Left ventricle myocardium inferior (tissue), 1 donor: ENCODE measurements at regions not wholly inside any gene's neighbourhood (a gene's known extent, or its start where the extent isn't known, plus 50 kb on each side); places are given as distances from the start of the nearest gene placed in this dataset.
A peak's percentile ranks its signal among the peaks of the same experiment; 100 is the strongest.

Experiments
- DNase-seq: peaks from one replicate; pipeline ENCODE4 v3.0.0-alpha.2; 2020
- H3K27ac ChIP-seq: fragments of 200-600 bp; replicated peaks from 2 replicates; pipeline ENCODE4 v1.8.0; 2021
- H3K27me3 ChIP-seq: fragments of 200-600 bp; 2 replicates; pipeline ENCODE4 v1.8.0; 2021; ENCODE audit warnings: low read depth
- H3K36me3 ChIP-seq: fragments of 200-600 bp; 2 replicates; pipeline ENCODE4 v1.8.0; 2021
- H3K4me1 ChIP-seq: fragments of 200-600 bp; 2 replicates; pipeline ENCODE4 v1.8.0; 2021
- H3K4me3 ChIP-seq: fragments of 200-600 bp; 2 replicates; pipeline ENCODE4 v1.8.0; 2021; ENCODE audit warnings: mild to moderate bottlenecking, moderate library complexity
- H3K9me3 ChIP-seq: fragments of 200-600 bp; replicated peaks from 2 replicates; pipeline ENCODE4 v1.8.0; 2021
- CTCF ChIP-seq: fragments of 200-600 bp; IDR thresholded peaks from 2 replicates; pipeline ENCODE4 v1.8.0; 2021; ENCODE audit warnings: antibody characterized with exemption, mild to moderate bottlenecking, borderline replicate concordance
- intact Hi-C: fragments of 100-400 bp; cut with micrococcal nuclease; formaldehyde crosslinking; loops from one replicate; pipeline ENCODE4 v1.11.0; 2022
- donor health status: DM: no; HTN: yes; CAD: no; lungs with severe emphysema.

GRCh38 chr1:184889902-184890301 lies 84.4 kb downstream of the NIBAN1 start:
- H3K4me3 ChIP-seq, result no peak overlapping the region
- peaks cover 100% of the 10 kb centered on the region for H3K4me1 ChIP-seq
- intact Hi-C loops, result loop anchor here (10.0 kb wide), 1 partner anchor 75 kb away; no protein-coding TSS in a partner anchor
- peak overlapping the region; percentile 87 for H3K27ac ChIP-seq
- H3K9me3 ChIP-seq, result no peaks in the 10 kb centered on the region
- no peak for TF ChIP-seq CTCF
- H3K36me3 ChIP-seq, result peaks cover 9% of the 10 kb centered on the region
- H3K27me3 ChIP-seq, result no peaks in the 10 kb centered on the region
- no peak for DNase-seq

- intact Hi-C loops, result no loop called here
- no peak overlapping the region for H3K4me3 ChIP-seq
- no peak for TF ChIP-seq CTCF
- H3K27me3 ChIP-seq, result no peaks in the 10 kb centered on the region
- H3K27ac ChIP-seq, result peak overlapping the region; percentile 87
- no peak for DNase-seq
- H3K9me3 ChIP-seq, result no peaks in the 10 kb centered on the region
- H3K36me3 ChIP-seq, result peaks cover 15% of the 10 kb centered on the region
- H3K4me1 ChIP-seq, result peaks cover 98% of the 10 kb centered on the region
Measured at GRCh38 chr1:184889166-184889565, 85.1 kb downstream of the NIBAN1 start.

- H3K27ac ChIP-seq, result peak overlapping the region; percentile 87
- H3K4me1 ChIP-seq, result peaks cover 98% of the 10 kb centered on the region
- peaks cover 20% of the 10 kb centered on the region for H3K36me3 ChIP-seq
Measured at GRCh38 chr1:184888505-184888904, 85.8 kb downstream of the NIBAN1 start.

GRCh38 chr1:184882957-184883815 lies 91.1 kb downstream of the NIBAN1 start:
- Histone ChIP-seq H3K4me3 (no peak overlapping the region), H3K27me3 (no peaks in the 10 kb centered on the region), H3K4me1 (peaks cover 98% of the 10 kb centered on the region), H3K9me3 (no peaks in the 10 kb centered on the region), H3K27ac (peak overlapping the region; percentile 87), H3K36me3 (peaks cover 20% of the 10 kb centered on the region)
- no peak for TF ChIP-seq CTCF
- intact Hi-C loops, result no loop called here
- no peak for DNase-seq

More at GRCh38 chr1:184888505-184888904, 85.8 kb downstream of the NIBAN1 start:
- H3K27me3 ChIP-seq, result no peaks in the 10 kb centered on the region
- intact Hi-C loops, result no loop called here
- no peak overlapping the region for H3K4me3 ChIP-seq
- DNase-seq, result no peak
- TF ChIP-seq CTCF, result no peak
- no peaks in the 10 kb centered on the region for H3K9me3 ChIP-seq

- intact Hi-C loops, result no loop called here
Measured at GRCh38 chr1:184881941-184882913, 92.1 kb downstream of the NIBAN1 start.

More at GRCh38 chr1:184881941-184882913, 92.1 kb downstream of the NIBAN1 start:
- Histone ChIP-seq H3K9me3 (no peaks in the 10 kb centered on the region), H3K4me3 (no peak overlapping the region), H3K27me3 (no peaks in the 10 kb centered on the region), H3K4me1 (peaks cover 98% of the 10 kb centered on the region), H3K27ac (peak overlapping the region; percentile 87), H3K36me3 (peaks cover 12% of the 10 kb centered on the region)
- DNase-seq, result peak; percentile 35
- no peak for TF ChIP-seq CTCF
